HG02588 (cell line): ENCODE measurements at regions not wholly inside any gene's neighbourhood (a gene's known extent, or its start where the extent isn't known, plus 50 kb on each side); places are given as distances from the start of the nearest gene placed in this dataset.

Experiments
- ATAC-seq: cut with Tn5 transposase; IDR thresholded peaks from one replicate; pipeline ENCODE4 v1.9.1; 2021; ENCODE audit warnings: mild to moderate bottlenecking, moderate library complexity; ENCODE audit not compliant: unreplicated experiment

- no peak for ATAC-seq
These were observed 111.9 kb upstream of the SLC44A3 start for GRCh38 chr1:94708299-94708685.

- ATAC-seq: no peak
These were observed 112.5 kb upstream of the SLC44A3 start for GRCh38 chr1:94707321-94708298.

- ATAC-seq: no peak
These were observed 117.7 kb upstream of the SLC44A3 start for GRCh38 chr1:94702442-94702815.

- no peak for ATAC-seq
These were observed 118.2 kb upstream of the SLC44A3 start for GRCh38 chr1:94701796-94702441.

- ATAC-seq: no peak
These were observed 121.2 kb upstream of the SLC44A3 start for GRCh38 chr1:94698759-94699502.

DNA sequence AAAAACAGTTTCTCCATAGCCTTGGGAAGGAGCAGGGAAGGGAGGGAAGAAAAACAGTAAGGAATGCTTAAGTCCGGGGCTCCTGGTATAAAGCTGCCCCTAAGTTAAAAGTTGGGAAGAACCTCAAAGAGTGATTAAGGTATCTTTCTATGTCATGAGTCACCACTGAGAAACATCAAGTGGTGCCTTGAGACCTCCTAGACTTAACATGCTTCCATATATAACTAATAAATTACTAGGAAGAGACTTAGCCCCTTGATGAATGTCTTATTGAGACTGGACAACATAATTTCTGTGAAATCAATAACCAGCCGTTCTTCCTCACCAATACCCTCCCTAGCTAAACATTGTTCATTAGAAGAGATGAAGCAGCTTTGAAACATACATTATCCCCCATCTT, 121.8 kb upstream of the SLC44A3 start:
- ATAC-seq: no peak

DNA sequence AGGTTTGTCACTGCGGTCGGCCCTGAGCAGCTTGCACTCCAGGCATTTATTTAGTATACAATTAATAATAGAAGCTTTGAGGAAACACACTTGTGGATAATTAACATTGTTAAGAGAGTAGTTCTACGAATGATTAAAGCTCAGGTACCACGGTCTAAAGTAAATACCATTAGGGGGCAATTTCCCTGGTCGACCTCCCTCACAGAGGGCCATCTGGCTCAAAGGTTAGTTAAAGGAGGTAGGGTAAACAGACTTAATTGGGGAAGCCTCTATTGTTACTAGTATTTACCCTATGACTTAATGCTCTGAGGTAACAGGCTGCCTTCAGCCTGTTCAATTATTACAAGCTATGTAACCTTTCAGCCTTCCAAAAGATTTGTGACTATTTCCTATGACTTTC, 122.3 kb upstream of the SLC44A3 start:
- no peak for ATAC-seq

GRCh38 chr1:94694226-94694915, 125.8 kb upstream of the SLC44A3 start:
- ATAC-seq: no peak

- no peak for ATAC-seq
These were observed 126.7 kb upstream of the SLC44A3 start for GRCh38 chr1:94693435-94693834.

- ATAC-seq: no peak
These were observed 127.1 kb upstream of the SLC44A3 start for GRCh38 chr1:94693029-94693428.

DNA sequence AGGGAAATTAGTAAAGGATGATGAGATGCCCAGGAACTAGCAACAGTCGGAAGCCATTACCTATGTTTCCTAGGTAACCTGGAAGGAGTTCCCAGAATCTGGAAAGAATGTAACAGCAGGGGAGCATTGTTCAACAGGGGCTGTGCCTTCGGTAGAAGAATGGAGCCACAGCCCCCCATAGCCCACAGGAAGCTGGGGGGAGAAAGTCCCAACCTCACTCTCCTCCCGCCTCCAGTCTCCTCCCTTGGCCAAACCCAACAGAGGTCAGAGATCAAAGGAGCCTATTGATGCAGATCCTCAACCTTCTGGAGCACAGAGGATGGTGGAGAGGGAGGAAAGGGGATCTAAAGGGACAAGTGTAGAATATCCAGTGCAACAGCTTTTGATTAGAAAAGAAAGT, 131.5 kb upstream of the SLC44A3 start:
- no peak for ATAC-seq

GRCh38 chr1:94686882-94687281, 133.3 kb upstream of the SLC44A3 start:
- ATAC-seq: no peak

- no peak for ATAC-seq
These were observed 135.4 kb upstream of the SLC44A3 start for GRCh38 chr1:94684690-94685250.

- ATAC-seq: no peak
These were observed 136.3 kb upstream of the SLC44A3 start for GRCh38 chr1:94683886-94684285.

GRCh38 chr1:94680039-94680377, 138.4 kb upstream of the F3 start:
- no peak for ATAC-seq

- no peak for ATAC-seq
These were observed 137.9 kb upstream of the F3 start for GRCh38 chr1:94679332-94680038.

GRCh38 chr1:94678202-94678848, 136.8 kb upstream of the F3 start:
- ATAC-seq: no peak

DNA sequence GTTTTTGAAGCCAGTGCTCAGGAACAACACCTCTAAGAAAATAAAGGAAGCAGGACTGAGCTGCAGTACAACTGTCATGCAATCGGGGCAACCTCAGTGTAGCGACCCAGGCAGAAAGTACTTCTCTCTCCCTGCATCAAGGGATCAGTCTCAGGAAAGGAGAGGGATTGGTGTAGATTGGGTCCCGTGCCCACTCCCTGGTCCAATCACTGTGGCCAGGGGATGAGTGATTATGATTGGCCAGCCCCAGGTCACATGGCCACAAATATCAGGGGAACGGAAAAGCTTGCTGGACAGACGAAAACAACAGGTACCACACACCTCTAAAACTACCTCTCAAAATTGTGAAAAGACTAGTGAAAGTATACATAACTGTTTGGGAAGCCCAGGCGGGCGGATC, 136.2 kb upstream of the F3 start:
- ATAC-seq: no peak

DNA sequence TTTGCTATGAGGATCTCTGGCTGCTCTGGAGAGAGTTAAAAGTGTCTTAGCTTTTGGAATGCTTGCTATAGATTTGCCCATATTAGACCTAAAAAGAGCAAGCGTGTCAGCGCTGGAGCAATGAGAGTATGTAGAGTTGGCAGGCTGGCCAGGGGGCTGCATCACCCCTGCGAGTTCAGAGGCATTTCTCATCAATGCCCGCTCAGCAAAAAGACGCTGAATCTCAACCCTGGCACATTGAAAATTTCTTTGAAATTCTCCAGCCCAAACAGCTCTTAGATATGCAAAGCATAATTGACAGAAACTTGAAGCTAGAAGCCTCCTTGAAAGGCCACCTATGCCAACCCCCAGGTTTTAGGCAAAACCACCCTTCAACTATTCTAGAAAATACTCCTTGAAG, 135.5 kb upstream of the F3 start:
- no peak for ATAC-seq

DNA sequence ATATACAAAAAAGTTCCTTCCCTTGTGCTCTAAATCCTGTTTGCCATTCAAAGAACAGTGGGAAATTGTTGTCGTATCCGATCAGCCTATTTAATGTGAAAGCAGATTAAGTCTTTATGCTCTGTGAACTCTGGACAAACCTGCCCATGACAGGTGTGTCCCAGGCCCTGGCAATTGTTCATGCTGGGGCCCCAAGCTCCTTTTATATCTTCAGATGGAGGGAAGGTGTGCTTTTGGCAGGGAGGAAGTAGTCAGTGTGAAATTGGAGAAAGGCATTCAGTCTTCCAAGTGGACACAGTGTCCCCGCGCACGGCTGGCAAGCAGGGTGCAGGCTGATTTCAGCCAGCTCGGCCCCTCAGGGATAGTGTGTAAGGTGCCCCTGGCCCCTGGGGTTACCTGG, 135.1 kb upstream of the F3 start:
- ATAC-seq: no peak
